Mesothelial cell of epicardium (in vitro differentiated cells): ENCODE measurements at regions not wholly inside any gene's neighbourhood (a gene's known extent, or its start where the extent isn't known, plus 50 kb on each side); places are given as distances from the start of the nearest gene placed in this dataset.
"Not testable (repeated sequence)": the region's sequence is repeated elsewhere in the genome, so short reads cannot be mapped to it uniquely, and the experiment has no call there.

ENCODE experiments used
- DNase-seq, 2 experiments: peaks; one replicate each; pipeline ENCODE4 v3.0.0; 2021; ENCODE audit warnings: low spot score in 2 of 2; ENCODE audit not compliant: unreplicated experiment in 2 of 2
- H3K27ac Mint-ChIP-seq: 2 replicates; pipeline ENCODE4 v1.8.0; 2021; ENCODE audit warnings: mixed read lengths
- H3K27me3 Mint-ChIP-seq: 2 replicates; pipeline ENCODE4 v1.8.0; 2021; ENCODE audit warnings: low read depth, mixed read lengths
- H3K36me3 Mint-ChIP-seq: 2 replicates; pipeline ENCODE4 v1.8.0; 2021; ENCODE audit warnings: mixed read lengths
- H3K4me1 Mint-ChIP-seq: 2 replicates; pipeline ENCODE4 v1.8.0; 2021; ENCODE audit warnings: mixed read lengths
- H3K4me3 Mint-ChIP-seq: 2 replicates; pipeline ENCODE4 v1.8.0; 2021; ENCODE audit warnings: mild to moderate bottlenecking, moderate library complexity, mixed read lengths
- H3K9me3 Mint-ChIP-seq: 2 replicates; pipeline ENCODE4 v1.8.0; 2021; ENCODE audit warnings: mixed read lengths
- CTCF ChIP-seq: fragments of 200-600 bp; sonication (generic); IDR thresholded peaks from one replicate; pipeline ENCODE4 v1.5.0; 2021; ENCODE audit warnings: antibody characterized with exemption; ENCODE audit not compliant: unreplicated experiment

DNA sequence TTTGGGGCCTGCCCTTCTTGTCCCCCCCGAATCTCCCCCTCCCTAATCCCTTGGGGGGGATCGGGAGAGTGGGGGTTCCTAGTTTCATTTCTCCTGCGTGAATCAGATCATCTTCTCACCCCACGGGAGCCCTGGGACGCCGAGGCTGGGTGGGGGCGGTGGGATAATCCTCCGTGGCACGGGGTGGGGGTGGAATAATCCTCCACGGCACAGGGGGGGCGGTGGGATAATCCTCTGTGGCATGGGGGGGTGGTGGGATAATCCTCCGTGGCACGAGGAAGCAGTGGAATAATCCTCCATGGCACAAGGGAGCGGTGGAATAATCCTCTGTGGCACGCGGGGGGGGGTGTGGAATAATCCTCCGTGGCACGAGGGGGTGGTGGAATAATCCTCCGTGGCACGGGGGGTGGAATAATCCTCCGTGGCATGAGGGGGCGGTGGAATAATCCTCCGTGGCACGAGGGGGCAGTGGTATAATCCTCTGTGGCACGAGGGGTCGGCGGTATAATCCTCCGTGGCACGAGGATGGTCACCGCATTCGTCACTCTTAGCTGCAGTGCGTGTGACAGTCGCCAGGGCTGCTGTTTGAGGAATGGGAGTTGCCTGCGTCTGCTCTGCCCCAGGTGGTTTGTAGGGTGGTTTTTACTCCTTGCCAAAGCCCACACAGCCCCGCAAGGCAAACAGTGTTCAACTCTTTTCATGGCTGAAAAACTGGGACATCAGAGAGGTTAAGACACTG lies 156.9 kb downstream of the LAT start:
- H3K27ac Mint-ChIP-seq: no peak overlapping the region
- no peak overlapping the region for H3K4me3 Mint-ChIP-seq
- no peaks in the 10 kb centered on the region for H3K27me3 Mint-ChIP-seq
- no peak for TF ChIP-seq CTCF
- H3K9me3 Mint-ChIP-seq: no peaks in the 10 kb centered on the region
- H3K4me1 Mint-ChIP-seq: peaks cover 28% of the 10 kb centered on the region
- no peaks in the 10 kb centered on the region for H3K36me3 Mint-ChIP-seq
- no peak for DNase-seq

GRCh38 chr16:29141121-29141520 lies 156.3 kb downstream of the LAT start:
- peaks cover 28% of the 10 kb centered on the region for H3K4me1 Mint-ChIP-seq
- H3K4me3 Mint-ChIP-seq, H3K27ac Mint-ChIP-seq, H3K27me3 Mint-ChIP-seq, H3K9me3 Mint-ChIP-seq, H3K36me3 Mint-ChIP-seq, DNase-seq: not testable (repeated sequence)

GRCh38 chr16:29139901-29140855 lies 155.3 kb downstream of the LAT start:
- H3K27ac Mint-ChIP-seq, H3K9me3 Mint-ChIP-seq, H3K27me3 Mint-ChIP-seq, DNase-seq, H3K36me3 Mint-ChIP-seq: not testable (repeated sequence)
- peak overlapping the region; percentile 46 for H3K4me3 Mint-ChIP-seq
- H3K4me1 Mint-ChIP-seq: peaks cover 19% of the 10 kb centered on the region

DNA sequence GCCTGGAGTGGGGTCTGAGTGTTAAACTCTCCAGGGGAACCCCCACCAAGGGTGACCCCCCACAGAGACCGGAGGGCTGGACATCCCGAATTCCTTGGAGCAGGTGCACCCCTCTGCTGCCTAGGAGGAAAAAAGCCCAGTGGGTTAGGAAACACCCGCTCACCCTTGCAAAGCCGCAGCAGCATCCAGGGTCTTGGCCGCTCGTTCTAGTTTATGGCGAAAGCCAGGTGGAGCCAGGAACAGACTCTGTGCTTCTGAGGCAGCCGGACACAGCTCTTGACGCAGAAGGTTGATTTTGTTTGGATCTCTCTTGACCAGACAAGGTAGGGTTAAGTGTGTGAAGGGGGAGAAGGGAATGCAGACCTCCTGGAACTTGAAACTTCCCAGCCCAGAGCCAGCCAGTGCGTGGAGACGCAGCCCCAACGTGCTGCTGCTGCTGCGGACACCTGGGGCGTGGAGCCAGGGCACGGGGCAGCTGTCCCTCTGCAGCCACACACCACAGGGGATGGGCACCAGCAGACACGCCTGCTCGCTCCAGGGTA lies 154.5 kb downstream of the LAT start:
- Mint-ChIP-seq H3K27me3 (no peaks in the 10 kb centered on the region), H3K27ac (no peak overlapping the region), H3K9me3 (peaks cover 4% of the 10 kb centered on the region), H3K4me1 (peaks cover 18% of the 10 kb centered on the region), H3K4me3 (peak overlapping the region; percentile 46), H3K36me3 (no peaks in the 10 kb centered on the region)
- no peak for DNase-seq
- no peak for TF ChIP-seq CTCF

- H3K4me1 Mint-ChIP-seq: peaks cover 18% of the 10 kb centered on the region
- not testable (repeated sequence) for H3K27ac Mint-ChIP-seq, DNase-seq, H3K9me3 Mint-ChIP-seq, H3K27me3 Mint-ChIP-seq, H3K36me3 Mint-ChIP-seq, H3K4me3 Mint-ChIP-seq
These were observed 153.8 kb downstream of the LAT start for GRCh38 chr16:29138698-29139097.

DNA sequence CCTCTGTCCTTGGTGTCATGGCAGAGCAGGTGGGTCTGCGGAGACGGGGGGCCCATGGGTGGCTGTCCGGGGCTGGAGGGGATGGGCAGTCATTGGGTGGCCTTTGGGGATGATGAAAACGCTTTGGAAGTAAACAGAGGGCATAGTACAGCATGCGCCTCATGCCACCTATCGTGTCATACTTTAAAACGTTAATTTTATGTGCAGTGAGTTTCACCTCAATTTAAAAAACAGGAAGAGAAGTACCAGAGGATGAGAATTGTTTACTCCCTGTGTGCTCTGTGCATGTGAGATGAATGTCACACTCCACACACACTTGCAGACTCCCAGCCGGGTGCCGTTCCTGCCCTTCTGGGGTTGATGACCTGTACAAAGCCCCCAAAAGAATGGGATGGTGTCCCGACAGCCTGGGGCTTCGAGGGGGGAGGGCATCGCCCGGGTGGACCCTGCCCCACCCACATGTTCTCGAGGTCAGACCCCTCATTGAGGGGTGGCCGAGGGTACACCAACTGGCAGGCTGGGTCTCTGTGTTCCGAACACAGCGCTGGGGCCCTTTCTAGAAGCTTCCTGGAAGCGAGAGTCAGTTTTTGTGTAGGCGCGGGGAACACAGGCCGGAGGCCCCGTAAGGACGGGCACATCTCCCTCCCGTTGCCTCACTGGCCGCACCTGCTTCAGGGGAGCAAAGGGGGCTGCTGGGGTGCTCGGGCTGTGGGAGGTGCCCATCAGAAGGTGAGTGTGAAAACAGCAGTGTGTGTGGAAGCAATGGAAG lies 153.2 kb downstream of the LAT start:
- H3K9me3 Mint-ChIP-seq, H3K27me3 Mint-ChIP-seq, DNase-seq, H3K27ac Mint-ChIP-seq, H3K36me3 Mint-ChIP-seq, H3K4me3 Mint-ChIP-seq: not testable (repeated sequence)
- peaks cover 18% of the 10 kb centered on the region for H3K4me1 Mint-ChIP-seq

DNA sequence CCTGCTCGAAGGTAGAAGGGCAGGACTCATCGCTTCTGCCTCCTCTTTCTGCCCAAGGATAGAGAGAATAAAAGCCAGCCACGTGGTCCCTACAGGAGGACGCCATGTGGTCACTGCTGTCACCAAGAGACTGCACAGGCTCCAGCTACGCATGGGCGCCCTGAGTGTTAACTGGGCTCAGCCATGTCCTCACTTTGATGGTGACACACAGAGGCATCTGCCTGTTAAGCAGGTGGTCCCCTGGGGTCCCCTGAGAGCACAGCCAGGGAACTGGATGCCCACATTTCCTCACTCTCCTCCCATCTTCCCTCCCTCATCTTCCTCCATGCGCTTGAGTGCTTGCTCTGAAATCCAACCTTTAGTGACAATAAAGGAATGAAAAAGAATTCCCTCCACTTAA lies 152.6 kb downstream of the LAT start:
- H3K27ac Mint-ChIP-seq, H3K27me3 Mint-ChIP-seq: not testable (repeated sequence)

DNA sequence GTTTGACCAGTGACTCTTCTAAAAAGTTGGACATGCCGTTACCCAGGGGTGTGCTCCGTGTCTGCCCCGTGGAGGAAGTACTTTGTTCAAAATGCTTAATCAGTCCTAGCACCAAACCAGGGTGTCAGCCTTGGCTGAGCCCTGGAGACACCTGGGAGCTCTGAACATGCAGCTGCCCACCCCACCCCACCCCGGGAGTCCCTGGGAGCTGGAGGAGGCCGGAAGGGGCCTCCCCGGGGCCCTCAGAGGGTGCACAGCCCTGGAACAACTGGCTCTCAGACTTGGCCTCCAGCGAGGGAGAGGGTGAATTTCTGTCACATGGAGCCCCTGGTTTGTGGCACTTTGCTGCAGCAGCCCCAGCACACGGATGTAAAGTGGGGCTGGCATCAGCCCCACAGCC lies 152.1 kb downstream of the LAT start:
- not testable (repeated sequence) for H3K27ac Mint-ChIP-seq, DNase-seq, H3K4me1 Mint-ChIP-seq, H3K9me3 Mint-ChIP-seq, H3K36me3 Mint-ChIP-seq, H3K4me3 Mint-ChIP-seq, H3K27me3 Mint-ChIP-seq

More for the DNA sequence above, 152.6 kb downstream of the LAT start:
- H3K36me3 Mint-ChIP-seq, H3K4me3 Mint-ChIP-seq, H3K9me3 Mint-ChIP-seq, DNase-seq: not testable (repeated sequence)
- peaks cover 11% of the 10 kb centered on the region for H3K4me1 Mint-ChIP-seq

- H3K4me3 Mint-ChIP-seq, H3K9me3 Mint-ChIP-seq, H3K27me3 Mint-ChIP-seq, H3K36me3 Mint-ChIP-seq, DNase-seq, H3K27ac Mint-ChIP-seq: not testable (repeated sequence)
- H3K4me1 Mint-ChIP-seq: peaks cover 12% of the 10 kb centered on the region
These were observed 151.3 kb downstream of the LAT start for GRCh38 chr16:29136046-29136696.

GRCh38 chr16:29135098-29135497 lies 150.2 kb downstream of the LAT start:
- not testable (repeated sequence) for DNase-seq, H3K4me1 Mint-ChIP-seq, H3K4me3 Mint-ChIP-seq, H3K9me3 Mint-ChIP-seq, H3K36me3 Mint-ChIP-seq, H3K27ac Mint-ChIP-seq, H3K27me3 Mint-ChIP-seq
